ENCODE measurements at regions not wholly inside any gene's neighbourhood (a gene's known extent, or its start where the extent isn't known, plus 50 kb on each side); places are given as distances from the start of the nearest gene placed in this dataset.

- TF ChIP-seq CHD7 (IDR thresholded peaks at IDR 0.05; ENCODE audit: insufficient replicate concordance, low read length) = no peak
- TF ChIP-seq RBBP5 (IDR thresholded peaks at IDR 0.05; ENCODE audit: borderline replicate concordance, low read depth, low read length) = no peak
- no peak for TF ChIP-seq JUND (IDR thresholded peaks at IDR 0.05; ENCODE audit: low read length)
- TF ChIP-seq NRF1 (IDR thresholded peaks at IDR 0.05; ENCODE audit: low read depth, low read length) = no peak
- no peak for TF ChIP-seq RXRA (IDR thresholded peaks at IDR 0.05; ENCODE audit: insufficient read depth, low read depth, low read length)
- no peak for TF ChIP-seq POLR2A (IDR thresholded peaks at IDR 0.05; ENCODE audit: control extremely low read depth in 1 of 2, low read depth in 2 of 2, low read length in 2 of 2)
- no peak for TF ChIP-seq RNF2 (IDR thresholded peaks at IDR 0.05; ENCODE audit: borderline replicate concordance, low read depth, low read length, missing control alignments, poor library complexity, severe bottlenecking)
- TF ChIP-seq TAF7 (optimal IDR thresholded peaks at IDR 0.05; ENCODE audit: borderline replicate concordance, low read depth, low read length) = no peak
- TF ChIP-seq GTF2F1 (IDR thresholded peaks at IDR 0.05; ENCODE audit: borderline replicate concordance, low read depth, low read length) = no peak
- TF ChIP-seq, protein P1, sequence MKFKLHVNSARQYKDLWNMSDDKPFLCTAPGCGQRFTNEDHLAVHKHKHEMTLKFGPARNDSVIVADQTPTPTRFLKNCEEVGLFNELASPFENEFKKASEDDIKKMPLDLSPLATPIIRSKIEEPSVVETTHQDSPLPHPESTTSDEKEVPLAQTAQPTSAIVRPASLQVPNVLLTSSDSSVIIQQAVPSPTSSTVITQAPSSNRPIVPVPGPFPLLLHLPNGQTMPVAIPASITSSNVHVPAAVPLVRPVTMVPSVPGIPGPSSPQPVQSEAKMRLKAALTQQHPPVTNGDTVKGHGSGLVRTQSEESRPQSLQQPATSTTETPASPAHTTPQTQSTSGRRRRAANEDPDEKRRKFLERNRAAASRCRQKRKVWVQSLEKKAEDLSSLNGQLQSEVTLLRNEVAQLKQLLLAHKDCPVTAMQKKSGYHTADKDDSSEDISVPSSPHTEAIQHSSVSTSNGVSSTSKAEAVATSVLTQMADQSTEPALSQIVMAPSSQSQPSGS (IDR thresholded peaks at IDR 0.05; ENCODE audit: low read length) = no peak
- no peak for TF ChIP-seq YY1 (IDR thresholded peaks at IDR 0.05; ENCODE audit: low read depth, low read length)
Measured at GRCh38 chr6:114576330-114576729, 233.5 kb upstream of the HS3ST5 start (continued).
